Stimulated activated CD8-positive, alpha-beta memory T cell treated with anti-CD3 and anti-CD28 coated beads, Interleukin-7, amount 100 ng/mL, for 48 hours (primary cell): ENCODE measurements at regions not wholly inside any gene's neighbourhood (a gene's known extent, or its start where the extent isn't known, plus 50 kb on each side); places are given as distances from the start of the nearest gene placed in this dataset.
A peak's percentile ranks its signal among the peaks of the same experiment; 100 is the strongest.
"Not testable (repeated sequence)": the region's sequence is repeated elsewhere in the genome, so short reads cannot be mapped to it uniquely, and the experiment has no call there.

Source experiments
- DNase-seq, 2 donors: peaks; one replicate each; pipeline ENCODE4 v3.0.0-alpha.2; 2020; ENCODE audit warnings: low read depth in 1 of 2; ENCODE audit errors: extremely low read depth in 1 of 2

- DNase-seq, result no peak
These were observed 57.3 kb upstream of the ADGRA3 start for GRCh38 chr4:22573198-22573597.

- no peak for DNase-seq
These were observed 57.8 kb upstream of the ADGRA3 start for GRCh38 chr4:22573641-22574040.

- DNase-seq, result no peak
These were observed 58.6 kb upstream of the ADGRA3 start for GRCh38 chr4:22574424-22574823.

- DNase-seq, result no peak
These were observed 59.0 kb upstream of the ADGRA3 start for GRCh38 chr4:22574880-22575279.

- DNase-seq, result no peak
These were observed 71.4 kb upstream of the ADGRA3 start for GRCh38 chr4:22587253-22587652.

GRCh38 chr4:22593933-22594332 is 78.1 kb upstream of the ADGRA3 start:
- DNase-seq, result no peak

- DNase-seq, result no peak
These were observed 79.8 kb upstream of the ADGRA3 start for GRCh38 chr4:22595684-22596083.

GRCh38 chr4:22596409-22596808 is 80.5 kb upstream of the ADGRA3 start:
- no peak for DNase-seq

- DNase-seq, result no peak
These were observed 81.6 kb upstream of the ADGRA3 start for GRCh38 chr4:22597471-22597870.

GRCh38 chr4:22598113-22599047 is 82.5 kb upstream of the ADGRA3 start:
- not testable (repeated sequence) for DNase-seq

GRCh38 chr4:22599228-22599928 is 83.5 kb upstream of the ADGRA3 start:
- DNase-seq, result not testable (repeated sequence)

- DNase-seq, result not testable (repeated sequence)
These were observed 84.1 kb upstream of the ADGRA3 start for GRCh38 chr4:22599929-22600432.

- DNase-seq, result not testable (repeated sequence)
These were observed 85.8 kb upstream of the ADGRA3 start for GRCh38 chr4:22601638-22602037.

- peak; percentile 8 to 24 for DNase-seq
These were observed 85.4 kb upstream of the GBA3 start for GRCh38 chr4:22607382-22607781.

- not testable (repeated sequence) for DNase-seq
These were observed 82.7 kb upstream of the GBA3 start for GRCh38 chr4:22609951-22610525.

- DNase-seq, result no peak
These were observed 78.6 kb upstream of the GBA3 start for GRCh38 chr4:22614114-22614513.

GRCh38 chr4:22616516-22616915 is 76.2 kb upstream of the GBA3 start:
- no peak for DNase-seq

- not testable (repeated sequence) for DNase-seq
These were observed 72.6 kb upstream of the GBA3 start for GRCh38 chr4:22620144-22620543.

GRCh38 chr4:22621970-22622369 is 70.8 kb upstream of the GBA3 start:
- not testable (repeated sequence) for DNase-seq

GRCh38 chr4:22624002-22624401 is 68.7 kb upstream of the GBA3 start:
- DNase-seq, result not testable (repeated sequence)

- DNase-seq, result no peak
These were observed 67.4 kb upstream of the GBA3 start for GRCh38 chr4:22625311-22625710.
